ENCODE measurements at regions not wholly inside any gene's neighbourhood (a gene's known extent, or its start where the extent isn't known, plus 50 kb on each side); places are given as distances from the start of the nearest gene placed in this dataset.

GRCh38 chr10:20949967-20950366, 52.9 kb upstream of the NEBL start:
- WGBS, 2 experiments (ENCODE audit: insufficient coverage in 2 of 2), result 100% methylated on average over 2 of the region's 6 CpGs; no CpG with 5 or more reads in 1 of the 2 experiments
- H3K4me3 ChIP-seq (ENCODE audit: extremely low read depth, insufficient read depth, low read length, poor library complexity, severe bottlenecking), result no peak overlapping the region
- H3K4me1 ChIP-seq (ENCODE audit: control insufficient read depth, insufficient read depth, low read length, poor library complexity, severe bottlenecking), result peaks cover 5% of the 10 kb centered on the region
- no peaks in the 10 kb centered on the region for H3K36me3 ChIP-seq (ENCODE audit: control insufficient read depth, insufficient read depth, low read length)
- no peaks in the 10 kb centered on the region for H3K9me3 ChIP-seq (ENCODE audit: control insufficient read depth, low read length)
- no peak overlapping the region for H3K27ac ChIP-seq (ENCODE audit: low read depth, low read length, severe bottlenecking)

DNA sequence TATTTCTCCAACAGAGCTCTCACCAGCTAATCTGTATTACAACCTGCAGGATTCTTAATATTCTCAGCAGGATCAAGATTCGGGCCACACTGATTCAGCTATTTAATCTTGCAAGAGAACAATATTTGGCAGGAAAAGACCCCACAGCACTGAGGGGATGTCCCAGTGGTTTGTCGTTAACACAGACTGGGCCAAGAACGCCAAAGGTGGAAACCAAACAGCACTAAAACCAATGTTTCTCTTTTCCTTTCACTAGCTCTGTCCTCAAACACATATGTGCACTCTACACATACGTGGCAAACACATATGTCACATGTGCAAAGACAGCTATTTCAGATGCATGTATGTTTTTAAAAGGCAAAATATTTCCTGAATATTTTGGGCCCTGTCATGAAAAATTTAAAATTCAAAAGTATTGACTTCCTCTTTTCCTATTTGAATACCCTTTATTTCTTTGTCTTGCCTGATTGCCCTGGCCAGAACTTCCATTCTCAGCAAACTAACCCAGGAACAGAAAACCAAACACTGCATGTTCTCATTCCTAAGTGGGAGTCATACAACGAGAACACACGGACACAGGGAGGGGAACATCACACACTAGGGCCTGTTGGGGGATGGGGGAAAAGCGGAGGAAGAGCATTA, 51.7 kb upstream of the NEBL start:
- H3K27ac ChIP-seq (ENCODE audit: low read depth, low read length, severe bottlenecking), result no peak overlapping the region
- 81 to 88% methylated on average over 3 to 4 of the region's 7 CpGs for WGBS, 2 experiments (ENCODE audit: insufficient coverage in 2 of 2)
- H3K9me3 ChIP-seq (ENCODE audit: control insufficient read depth, low read length), result no peaks in the 10 kb centered on the region
- no peaks in the 10 kb centered on the region for H3K36me3 ChIP-seq (ENCODE audit: control insufficient read depth, insufficient read depth, low read length)
- no peak overlapping the region for H3K4me3 ChIP-seq (ENCODE audit: extremely low read depth, insufficient read depth, low read length, poor library complexity, severe bottlenecking)
- no peaks in the 10 kb centered on the region for H3K4me1 ChIP-seq (ENCODE audit: control insufficient read depth, insufficient read depth, low read length, poor library complexity, severe bottlenecking)

Data from mesodermal cell (in vitro differentiated cells).